Prostate gland (tissue), 2 donors: ENCODE measurements at regions not wholly inside any gene's neighbourhood (a gene's known extent, or its start where the extent isn't known, plus 50 kb on each side); places are given as distances from the start of the nearest gene placed in this dataset.

Experiments
- DNase-seq: peaks from one replicate; pipeline ENCODE4 v3.0.0-alpha.2; 2019; ENCODE audit warnings: low spot score
- H3K27ac ChIP-seq, 2 donors: fragments of 200-600 bp; sonication (generic); 2 replicates each; pipeline ENCODE4 v1.5.1; 2017 to 2019
- H3K27me3 ChIP-seq: fragments of 200-600 bp; sonication (generic); replicated peaks from 2 replicates; pipeline ENCODE4 v1.5.1; 2019; ENCODE audit not compliant: insufficient read depth
- H3K36me3 ChIP-seq, 2 donors: fragments of 200-600 bp; sonication (generic); 1 replicate in 1 of 2; 2 replicates in 1 of 2; pipeline versions ENCODE4 v1.5.1 to v1.8.1; 2017 to 2019
- H3K4me1 ChIP-seq: fragments of 200-600 bp; sonication (generic); replicated peaks from 2 replicates; pipeline ENCODE4 v1.5.1; 2019
- H3K4me3 ChIP-seq, 2 donors: fragments of 200-600 bp; sonication (generic); 2 replicates each; pipeline ENCODE4 v1.5.1; 2017 to 2019
- H3K9me3 ChIP-seq: fragments of 200-600 bp; sonication (generic); 2 replicates; pipeline ENCODE4 v1.5.1; 2017
- POLR2A ChIP-seq: fragments of 450-650 bp; IDR thresholded peaks from one replicate; pipeline ENCODE4 v1.6.1; 2016; ENCODE audit warnings: antibody characterized with exemption, mild to moderate bottlenecking
- POLR2AphosphoS5 ChIP-seq: sonication (generic); formaldehyde crosslinking; IDR thresholded peaks from one replicate; pipeline ENCODE4 v1.6.1; 2017; ENCODE audit warnings: antibody characterized with exemption
- WGBS: methylation state at CpG from one replicate; pipeline ENCODE4 v1.1.5; 2018; 5-methylcytosine and 5-hydroxymethylcytosine counted together
- intact Hi-C: fragments of 100-400 bp; cut with DNase I; formaldehyde crosslinking; loops from one replicate; pipeline ENCODE4 v1.14.2; 2022
- TF ChIP-seq, protein P1 (sequence below), 4 experiments: fragments of 200-600 bp in 2 of 4; fragments of 450-650 bp in 2 of 4; sonication (generic) in 2 of 4; IDR thresholded peaks; 1 replicate in 3 of 4; 2 replicates in 1 of 4; pipeline ENCODE4 v1.5.1; 2016 to 2019; ENCODE audit warnings: antibody characterized with exemption in 4 of 4, mild to moderate bottlenecking in 2 of 4, moderate library complexity in 2 of 4

DNA sequence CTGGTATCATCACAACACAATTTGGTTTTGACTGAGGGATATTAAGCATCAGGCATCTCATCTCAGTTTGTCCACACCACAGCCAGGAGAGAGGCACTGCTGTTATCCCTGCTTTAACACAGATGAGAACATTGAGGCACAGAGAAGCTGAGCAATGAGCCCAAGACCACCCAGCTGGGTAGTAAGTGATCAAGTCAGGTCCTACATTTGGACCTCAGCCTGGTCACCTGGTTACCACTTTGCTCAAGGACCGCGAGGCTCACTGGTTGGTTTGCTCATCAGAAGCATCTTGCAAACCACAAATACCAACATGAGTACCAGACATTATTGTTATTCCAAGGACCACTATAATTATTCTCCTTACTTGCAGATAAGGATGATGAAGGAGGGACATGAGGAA, 245.5 kb downstream of the CBLN1 start:
- Histone ChIP-seq H3K4me3 (no peak overlapping the region), H3K4me1 (no peaks in the 10 kb centered on the region), H3K9me3 (no peaks in the 10 kb centered on the region), H3K27ac (no peak overlapping the region), H3K27me3 (no peaks in the 10 kb centered on the region), H3K36me3 (no peaks in the 10 kb centered on the region)
- intact Hi-C loops, result no loop called here
- 96% methylated on average over 2 of the region's 2 CpGs for WGBS
- no peak for DNase-seq
- TF ChIP-seq POLR2A (no peak), POLR2AphosphoS5 (no peak)
- TF ChIP-seq, protein P1, sequence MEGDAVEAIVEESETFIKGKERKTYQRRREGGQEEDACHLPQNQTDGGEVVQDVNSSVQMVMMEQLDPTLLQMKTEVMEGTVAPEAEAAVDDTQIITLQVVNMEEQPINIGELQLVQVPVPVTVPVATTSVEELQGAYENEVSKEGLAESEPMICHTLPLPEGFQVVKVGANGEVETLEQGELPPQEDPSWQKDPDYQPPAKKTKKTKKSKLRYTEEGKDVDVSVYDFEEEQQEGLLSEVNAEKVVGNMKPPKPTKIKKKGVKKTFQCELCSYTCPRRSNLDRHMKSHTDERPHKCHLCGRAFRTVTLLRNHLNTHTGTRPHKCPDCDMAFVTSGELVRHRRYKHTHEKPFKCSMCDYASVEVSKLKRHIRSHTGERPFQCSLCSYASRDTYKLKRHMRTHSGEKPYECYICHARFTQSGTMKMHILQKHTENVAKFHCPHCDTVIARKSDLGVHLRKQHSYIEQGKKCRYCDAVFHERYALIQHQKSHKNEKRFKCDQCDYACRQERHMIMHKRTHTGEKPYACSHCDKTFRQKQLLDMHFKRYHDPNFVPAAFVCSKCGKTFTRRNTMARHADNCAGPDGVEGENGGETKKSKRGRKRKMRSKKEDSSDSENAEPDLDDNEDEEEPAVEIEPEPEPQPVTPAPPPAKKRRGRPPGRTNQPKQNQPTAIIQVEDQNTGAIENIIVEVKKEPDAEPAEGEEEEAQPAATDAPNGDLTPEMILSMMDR (IDR thresholded peaks at IDR 0.05), result no peak

DNA sequence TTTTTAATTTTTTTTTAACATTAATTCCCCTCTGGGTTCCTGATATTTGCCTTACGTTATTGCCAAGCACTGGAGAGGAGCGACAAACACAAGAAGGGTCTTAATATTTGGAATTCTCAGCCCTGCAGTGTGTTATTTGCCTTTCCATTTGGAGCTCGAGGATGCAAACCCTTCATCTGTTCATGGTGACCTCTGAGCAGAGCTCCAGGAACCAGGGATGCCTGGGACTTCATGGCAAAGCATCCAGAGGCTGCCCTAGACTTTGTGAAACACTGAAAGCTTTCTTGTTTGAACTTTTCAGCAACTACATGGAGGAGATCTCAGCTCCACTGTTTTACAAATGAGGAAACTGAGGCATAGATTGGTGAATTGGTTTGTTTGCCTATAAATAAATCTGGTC, 254.2 kb downstream of the CBLN1 start:
- Histone ChIP-seq H3K4me1 (no peaks in the 10 kb centered on the region), H3K27me3 (no peaks in the 10 kb centered on the region), H3K9me3 (no peaks in the 10 kb centered on the region), H3K4me3 (no peak overlapping the region), H3K36me3 (no peaks in the 10 kb centered on the region), H3K27ac (no peak overlapping the region)
- 64% methylated on average over 3 of the region's 3 CpGs for WGBS
- no peak for DNase-seq
- TF ChIP-seq, protein P1 (IDR thresholded peaks at IDR 0.05), result no peak
- TF ChIP-seq POLR2AphosphoS5 (no peak), POLR2A (no peak)
- intact Hi-C loops, result no loop called here

DNA sequence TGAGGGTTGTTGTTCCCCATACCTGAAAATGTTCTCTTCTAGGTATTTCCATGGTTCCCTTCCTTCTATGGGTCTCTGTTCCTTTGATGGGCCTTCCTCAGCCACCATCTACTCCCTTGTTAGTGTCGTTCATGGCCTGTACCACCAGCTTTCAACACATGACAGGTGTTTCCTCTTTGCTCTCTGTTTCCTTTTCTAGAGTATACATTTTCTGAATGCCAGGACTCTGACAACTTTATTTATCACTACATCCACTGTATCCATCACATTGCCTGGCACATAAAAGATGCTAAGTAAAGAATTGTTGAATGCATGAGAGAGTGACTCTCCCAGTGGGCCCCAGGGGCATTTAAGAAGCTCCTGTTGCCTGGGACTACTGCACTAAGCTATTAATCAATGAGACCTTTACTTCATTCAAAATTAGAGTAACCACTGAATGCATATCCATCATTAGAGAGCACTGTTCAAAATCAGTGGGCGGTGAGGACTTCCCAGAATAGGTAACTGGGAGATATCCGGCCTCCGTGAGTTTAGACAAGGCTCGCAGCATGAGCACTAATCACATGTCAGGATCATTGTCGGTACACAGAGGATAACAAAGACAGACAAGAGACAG, 255.0 kb downstream of the CBLN1 start:
- intact Hi-C loops, result no loop called here
- Histone ChIP-seq H3K36me3 (no peaks in the 10 kb centered on the region), H3K4me1 (no peaks in the 10 kb centered on the region), H3K4me3 (no peak overlapping the region), H3K27ac (no peak overlapping the region), H3K9me3 (no peaks in the 10 kb centered on the region), H3K27me3 (no peaks in the 10 kb centered on the region)
- TF ChIP-seq POLR2A, result no peak
- TF ChIP-seq POLR2AphosphoS5, result no peak
- TF ChIP-seq, protein P1 (IDR thresholded peaks at IDR 0.05), result no peak
- WGBS, result 66% methylated on average over 6 of the region's 6 CpGs
- no peak for DNase-seq

DNA sequence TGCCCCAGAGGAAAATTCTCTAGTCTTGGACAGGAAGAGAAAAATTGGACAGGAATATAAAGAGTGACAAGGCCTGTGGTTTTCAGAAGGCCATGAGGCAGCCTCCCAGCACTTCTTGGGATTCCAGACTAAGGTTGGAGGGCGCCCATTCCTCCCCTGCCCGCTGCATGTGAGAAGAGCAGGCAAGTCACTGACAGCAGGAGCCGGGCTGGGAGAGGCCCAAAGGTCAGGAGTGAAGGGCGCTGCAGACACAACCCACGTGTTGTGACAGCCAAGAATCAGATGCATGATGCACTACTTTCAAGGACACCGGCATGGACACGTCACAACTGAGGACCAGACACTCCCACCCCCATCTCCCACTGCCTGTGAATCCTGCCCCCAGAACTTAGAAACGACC, 256.7 kb downstream of the CBLN1 start:
- H3K4me1 ChIP-seq, result no peaks in the 10 kb centered on the region
- H3K36me3 ChIP-seq, result no peaks in the 10 kb centered on the region
- TF ChIP-seq, protein P1 (IDR thresholded peaks at IDR 0.05), result no peak
- TF ChIP-seq POLR2A, result no peak
- no peak for TF ChIP-seq POLR2AphosphoS5
- intact Hi-C loops, result no loop called here
- H3K4me3 ChIP-seq, result no peak overlapping the region
- no peak for DNase-seq
- H3K27me3 ChIP-seq, result no peaks in the 10 kb centered on the region
- H3K9me3 ChIP-seq, result no peaks in the 10 kb centered on the region
- 82% methylated on average over 8 of the region's 8 CpGs for WGBS
- no peak overlapping the region for H3K27ac ChIP-seq

DNA sequence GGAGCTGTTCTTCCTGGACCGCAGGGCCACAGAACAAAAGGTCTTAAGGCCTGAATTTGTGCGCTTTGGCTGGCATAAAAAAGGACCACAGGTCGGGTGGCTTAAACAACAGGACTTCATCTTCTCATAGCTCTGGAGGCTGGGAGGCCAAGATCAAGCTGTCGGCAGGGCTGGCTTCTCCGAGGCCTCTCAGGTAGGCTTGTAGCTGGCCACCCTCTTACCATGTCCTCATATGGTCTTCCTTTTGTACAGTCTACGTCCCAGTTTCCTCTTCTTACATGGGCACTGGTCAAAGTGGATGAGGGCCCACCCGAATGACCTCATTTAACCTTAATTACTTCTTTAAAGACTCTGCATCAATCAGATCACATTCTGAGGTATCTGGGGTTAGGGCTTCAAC, 257.6 kb downstream of the CBLN1 start:
- Histone ChIP-seq H3K27me3 (no peaks in the 10 kb centered on the region), H3K4me3 (no peak overlapping the region), H3K27ac (no peak overlapping the region), H3K4me1 (no peaks in the 10 kb centered on the region), H3K36me3 (no peaks in the 10 kb centered on the region), H3K9me3 (no peaks in the 10 kb centered on the region)
- WGBS, result 89% methylated on average over 7 of the region's 7 CpGs
- TF ChIP-seq POLR2AphosphoS5 (no peak), POLR2A (no peak)
- TF ChIP-seq, protein P1 (IDR thresholded peaks at IDR 0.05), result no peak
- intact Hi-C loops, result no loop called here
- no peak for DNase-seq
